Stimulated activated naive CD8-positive, alpha-beta T cell treated with anti-CD3 and anti-CD28 coated beads, Interleukin-15, Interleukin-2, amounts not matched to agents 100 U/mL and 50 U/mL, for 24 hours (primary cell): ENCODE measurements at regions not wholly inside any gene's neighbourhood (a gene's known extent, or its start where the extent isn't known, plus 50 kb on each side); places are given as distances from the start of the nearest gene placed in this dataset.
"Not testable (repeated sequence)": the region's sequence is repeated elsewhere in the genome, so short reads cannot be mapped to it uniquely, and the experiment has no call there.

ENCODE experiments used
- ATAC-seq: fragments of 150-1000 bp; cut with Tn5 transposase; one replicate; pipeline ENCODE4 v1.10.0; 2021
- DNase-seq: peaks from one replicate; pipeline ENCODE4 v3.0.0; 2021

GRCh38 chr2:89294335-89294734, 602.9 kb downstream of the RPIA start:
- not testable (repeated sequence) for ATAC-seq, DNase-seq

GRCh38 chr2:89296820-89297398, 605.4 kb downstream of the RPIA start:
- DNase-seq, ATAC-seq: not testable (repeated sequence)

GRCh38 chr2:89299196-89299595, 607.7 kb downstream of the RPIA start:
- not testable (repeated sequence) for DNase-seq
- ATAC-seq, result peak; percentile 63

GRCh38 chr2:89305623-89306022, 614.1 kb downstream of the RPIA start:
- not testable (repeated sequence) for DNase-seq, ATAC-seq

- DNase-seq, ATAC-seq: not testable (repeated sequence)
Measured at GRCh38 chr2:89306869-89307637, 615.6 kb downstream of the RPIA start.

GRCh38 chr2:89318990-89319389, 627.5 kb downstream of the RPIA start:
- ATAC-seq, DNase-seq: not testable (repeated sequence)

GRCh38 chr2:89325894-89326293, 634.4 kb downstream of the RPIA start:
- not testable (repeated sequence) for ATAC-seq, DNase-seq

- not testable (repeated sequence) for DNase-seq, ATAC-seq
Measured at GRCh38 chr2:89326455-89326854, 635.0 kb downstream of the RPIA start.

- DNase-seq, ATAC-seq: not testable (repeated sequence)
Measured at GRCh38 chr2:89328790-89329189, 637.3 kb downstream of the RPIA start.
